Type B pancreatic cell (in vitro differentiated cells): ENCODE measurements at regions not wholly inside any gene's neighbourhood (a gene's known extent, or its start where the extent isn't known, plus 50 kb on each side); places are given as distances from the start of the nearest gene placed in this dataset.

Experiments
- DNase-seq: peaks from one replicate; pipeline ENCODE4 v3.0.0; 2021; ENCODE audit warnings: mixed read lengths; ENCODE audit not compliant: unreplicated experiment; ENCODE audit errors: extremely low spot score
- H3K27ac Mint-ChIP-seq: 2 replicates; pipeline ENCODE4 v1.8.0; 2021; ENCODE audit warnings: mild to moderate bottlenecking, mixed read lengths
- H3K27me3 Mint-ChIP-seq: 2 replicates; pipeline ENCODE4 v1.8.0; 2021; ENCODE audit warnings: mixed read lengths
- H3K36me3 Mint-ChIP-seq: 2 replicates; pipeline ENCODE4 v1.8.0; 2021; ENCODE audit warnings: mixed read lengths
- H3K4me1 Mint-ChIP-seq: one replicate; pipeline ENCODE4 v1.8.0; 2021; ENCODE audit warnings: mixed read lengths; ENCODE audit not compliant: unreplicated experiment
- H3K4me3 Mint-ChIP-seq: 2 replicates; pipeline ENCODE4 v1.8.0; 2021; ENCODE audit warnings: mild to moderate bottlenecking, mixed read lengths
- H3K9me3 Mint-ChIP-seq: 2 replicates; pipeline ENCODE4 v1.8.0; 2021; ENCODE audit warnings: mixed read lengths
- CTCF ChIP-seq: fragments of 200-600 bp; sonication (generic); conservative IDR thresholded peaks from 2 replicates; pipeline ENCODE4 v1.5.0; 2021; ENCODE audit warnings: antibody characterized with exemption, mild to moderate bottlenecking

GRCh38 chr1:96660503-96660902 lies 61.1 kb upstream of the PTBP2 start:
- Mint-ChIP-seq H3K27ac (no peak overlapping the region), H3K27me3 (no peaks in the 10 kb centered on the region), H3K4me3 (no peak overlapping the region), H3K4me1 (no peaks in the 10 kb centered on the region), H3K9me3 (no peaks in the 10 kb centered on the region), H3K36me3 (no peaks in the 10 kb centered on the region)
- no peak for DNase-seq
- TF ChIP-seq CTCF: no peak
